Epithelial cell of prostate (primary cell): ENCODE measurements at regions not wholly inside any gene's neighbourhood (a gene's known extent, or its start where the extent isn't known, plus 50 kb on each side); places are given as distances from the start of the nearest gene placed in this dataset.
"Not testable (repeated sequence)": the region's sequence is repeated elsewhere in the genome, so short reads cannot be mapped to it uniquely, and the experiment has no call there.

ENCODE experiments used
- DNase-seq: peaks from one replicate; pipeline ENCODE4 v3.0.0-alpha.2; 2011; ENCODE audit warnings: low read depth, low spot score
- H3K27ac ChIP-seq: fragments of 450-650 bp; 2 replicates; pipeline ENCODE4 v1.5.1; 2017; ENCODE audit warnings: mild to moderate bottlenecking

DNA sequence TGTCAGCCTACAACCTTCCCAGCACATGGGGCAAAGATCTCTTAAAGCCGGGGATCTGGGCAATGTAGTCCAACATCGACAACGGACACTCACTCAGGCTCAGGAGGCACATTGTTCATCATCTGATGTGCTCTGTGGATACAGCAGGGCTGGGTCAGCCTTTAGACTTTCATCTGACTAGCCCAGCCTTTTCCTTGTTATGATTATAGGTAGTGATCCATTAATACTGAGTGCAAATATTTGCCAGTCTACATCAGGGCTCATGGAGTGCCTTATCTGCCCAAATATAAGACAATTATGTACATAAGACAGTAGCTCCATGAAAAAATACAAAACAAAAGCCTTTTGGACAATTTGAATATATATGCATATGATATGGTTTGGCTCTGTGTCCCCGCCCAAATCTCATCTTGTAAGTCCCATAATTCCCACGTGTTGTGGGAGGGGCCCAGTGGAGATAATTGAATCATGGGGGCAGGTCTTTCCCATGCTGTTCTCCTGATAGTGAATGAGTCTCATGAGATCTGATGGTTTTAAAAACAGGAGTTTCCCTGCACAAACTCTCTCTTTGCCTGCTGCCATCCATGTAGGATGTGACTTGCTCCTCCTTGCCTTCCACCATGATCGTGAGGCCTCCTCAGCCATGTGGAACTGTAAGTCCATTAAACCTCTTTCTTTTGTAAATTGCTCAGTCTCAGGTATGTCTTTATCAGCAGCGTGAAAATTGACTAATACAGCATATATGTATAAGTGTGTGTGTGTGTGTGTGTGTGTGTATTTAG, 248.5 kb upstream of the FOXN3 start:
- not testable (repeated sequence) for H3K27ac ChIP-seq, DNase-seq

DNA sequence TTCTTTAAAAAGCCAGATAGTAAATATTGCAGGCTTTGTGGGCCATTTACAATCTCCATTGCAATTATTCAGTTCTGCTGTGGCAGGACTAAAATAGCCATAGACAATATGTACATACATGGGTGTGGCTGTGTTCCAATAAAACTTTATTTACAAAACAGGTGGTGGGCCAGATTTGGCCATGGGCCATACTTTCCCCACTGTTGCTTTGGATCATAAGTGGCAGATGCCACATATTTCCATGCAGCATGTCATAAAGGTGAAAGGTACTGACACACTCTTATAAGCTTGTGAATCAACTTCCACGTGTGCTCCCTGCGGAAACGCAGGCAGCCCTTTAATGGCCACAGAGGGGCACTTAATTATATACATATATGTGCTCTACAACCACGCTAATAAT, 244.4 kb upstream of the FOXN3 start:
- H3K27ac ChIP-seq, result no peak overlapping the region
- DNase-seq, result no peak

- DNase-seq, H3K27ac ChIP-seq: not testable (repeated sequence)
Measured at GRCh38 chr14:89660625-89661233, 243.7 kb upstream of the FOXN3 start.

GRCh38 chr14:89660166-89660565, 243.1 kb upstream of the FOXN3 start:
- DNase-seq, result no peak
- no peak overlapping the region for H3K27ac ChIP-seq

- no peak for DNase-seq
- H3K27ac ChIP-seq, result no peak overlapping the region
Measured at GRCh38 chr14:89658977-89659670, 242.1 kb upstream of the FOXN3 start.

GRCh38 chr14:89657014-89657413, 240.0 kb upstream of the FOXN3 start:
- DNase-seq, result no peak
- H3K27ac ChIP-seq, result no peak overlapping the region

- H3K27ac ChIP-seq, result no peak overlapping the region
- DNase-seq, result no peak
Measured at GRCh38 chr14:89654998-89655397, 238.0 kb upstream of the FOXN3 start.

- no peak for DNase-seq
- no peak overlapping the region for H3K27ac ChIP-seq
Measured at GRCh38 chr14:89652352-89652751, 235.3 kb upstream of the FOXN3 start.

- no peak for DNase-seq
- H3K27ac ChIP-seq, result no peak overlapping the region
Measured at GRCh38 chr14:89651805-89652204, 234.8 kb upstream of the FOXN3 start.

- H3K27ac ChIP-seq, result no peak overlapping the region
- DNase-seq, result no peak
Measured at GRCh38 chr14:89650077-89650978, 233.3 kb upstream of the FOXN3 start.

- no peak for DNase-seq
- H3K27ac ChIP-seq, result no peak overlapping the region
Measured at GRCh38 chr14:89649451-89650075, 232.5 kb upstream of the FOXN3 start.

GRCh38 chr14:89648924-89649323, 231.9 kb upstream of the FOXN3 start:
- DNase-seq, result no peak
- no peak overlapping the region for H3K27ac ChIP-seq

DNA sequence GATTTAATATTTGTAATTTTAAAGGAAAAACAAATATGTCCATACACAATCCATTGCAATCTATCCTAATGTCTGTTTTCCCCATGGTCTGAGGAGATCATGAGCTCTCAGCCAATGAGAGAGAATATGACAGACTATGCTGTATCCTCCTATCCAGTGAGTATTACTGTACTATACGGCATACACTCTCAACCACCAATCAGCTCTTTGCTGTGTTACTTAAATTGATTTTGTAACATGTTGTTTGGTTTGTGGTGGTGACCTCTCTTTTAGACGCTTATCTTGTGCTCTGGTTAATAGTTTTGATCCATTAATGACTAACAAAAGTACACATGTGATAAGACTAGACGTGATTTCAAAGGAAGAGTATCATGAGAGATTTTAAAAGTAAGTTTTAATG, 231.5 kb upstream of the FOXN3 start:
- DNase-seq, result no peak
- no peak overlapping the region for H3K27ac ChIP-seq

GRCh38 chr14:89646971-89647370, 229.9 kb upstream of the FOXN3 start:
- no peak for DNase-seq
- H3K27ac ChIP-seq, result no peak overlapping the region

- H3K27ac ChIP-seq, result no peak overlapping the region
Measured at GRCh38 chr14:89644641-89645040, 227.6 kb upstream of the FOXN3 start.

GRCh38 chr14:89641495-89642175, 224.6 kb upstream of the FOXN3 start:
- DNase-seq, result no peak

More at GRCh38 chr14:89644641-89645040, 227.6 kb upstream of the FOXN3 start:
- no peak for DNase-seq

DNA sequence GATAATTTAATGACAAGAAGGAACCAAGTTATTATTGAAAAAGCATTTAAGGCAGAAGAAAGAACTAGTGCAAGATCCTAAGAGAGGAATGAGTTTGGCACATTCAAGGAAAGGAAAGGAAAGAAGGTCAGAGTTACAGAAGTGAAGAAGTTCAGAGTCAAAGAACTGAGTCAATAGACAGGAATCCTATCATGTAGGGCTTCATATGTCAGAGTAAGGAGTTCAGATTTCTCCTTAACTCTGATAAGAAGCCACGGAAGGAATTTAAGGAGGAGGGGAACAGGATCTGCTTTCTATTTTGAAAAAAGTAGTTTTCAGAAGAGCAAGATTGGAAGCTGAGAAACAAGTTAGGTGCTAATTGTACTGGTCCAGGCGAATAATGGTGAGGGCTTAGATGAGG, 223.1 kb upstream of the FOXN3 start:
- H3K27ac ChIP-seq, result no peak overlapping the region
- DNase-seq, result no peak

More at GRCh38 chr14:89641495-89642175, 224.6 kb upstream of the FOXN3 start:
- no peak overlapping the region for H3K27ac ChIP-seq

DNA sequence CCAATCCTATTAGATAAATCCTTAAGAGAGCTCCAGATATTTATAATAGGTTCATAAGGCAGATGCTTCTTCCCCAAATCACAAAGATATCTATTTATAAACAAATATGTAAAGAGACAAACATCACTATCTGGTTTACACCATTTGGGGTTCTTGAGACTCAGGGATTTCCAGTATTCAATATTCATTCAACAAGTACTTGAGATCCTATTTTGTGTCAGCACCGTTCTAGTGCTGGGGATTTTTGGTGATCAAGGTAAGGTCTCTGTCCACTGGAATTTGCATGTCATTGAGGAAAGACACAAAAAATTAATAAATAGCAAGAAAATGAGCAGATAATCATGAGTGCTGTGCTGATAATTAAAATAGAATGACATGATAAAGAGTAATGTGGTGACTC, 222.7 kb upstream of the FOXN3 start:
- H3K27ac ChIP-seq, result no peak overlapping the region
- no peak for DNase-seq

DNA sequence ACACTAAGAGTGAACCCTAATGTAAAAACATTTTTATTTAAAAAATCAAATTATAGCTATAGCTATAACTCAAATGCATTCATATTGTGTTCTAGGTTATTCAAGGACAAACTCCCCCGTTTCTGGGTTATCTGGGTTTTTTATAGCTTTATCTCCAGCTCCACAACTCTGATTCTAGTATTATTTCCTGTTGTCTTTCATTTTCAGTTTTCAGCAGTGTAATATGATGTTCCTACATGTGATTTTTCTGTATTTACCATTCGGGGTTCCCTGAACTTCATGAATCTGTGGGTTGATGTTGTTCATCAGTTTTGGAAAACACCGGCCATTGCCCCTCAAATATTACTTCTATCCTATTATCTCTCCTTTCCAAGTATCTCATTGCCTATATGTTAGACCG, 221.9 kb upstream of the FOXN3 start:
- no peak for DNase-seq

More for the DNA sequence above, 221.9 kb upstream of the FOXN3 start:
- H3K27ac ChIP-seq, result no peak overlapping the region
